GM18861 (cell line): ENCODE measurements at regions not wholly inside any gene's neighbourhood (a gene's known extent, or its start where the extent isn't known, plus 50 kb on each side); places are given as distances from the start of the nearest gene placed in this dataset.

Experiments
- ATAC-seq: cut with Tn5 transposase; IDR thresholded peaks from one replicate; pipeline ENCODE4 v1.9.1; 2021; ENCODE audit not compliant: unreplicated experiment

DNA sequence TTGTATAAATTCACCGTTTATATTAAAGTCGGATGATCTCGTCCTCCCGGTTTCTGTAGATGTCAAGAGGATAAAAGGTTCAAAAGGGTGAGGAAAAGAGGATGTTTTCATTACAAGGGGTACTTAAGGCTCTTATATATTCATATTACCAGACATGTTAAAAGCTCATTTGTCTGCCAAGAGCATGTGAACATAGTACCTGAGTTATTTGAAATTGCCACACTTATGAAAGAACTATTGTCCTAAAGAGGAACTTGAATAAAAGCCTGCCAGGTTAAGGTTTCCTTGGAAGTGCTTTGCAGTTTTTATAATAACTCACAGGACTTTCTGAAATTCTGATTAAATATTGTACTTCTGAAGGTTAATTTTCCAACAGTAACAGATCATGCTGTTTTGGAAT is 1915.1 kb downstream of the MAT2B start:
- no peak for ATAC-seq

DNA sequence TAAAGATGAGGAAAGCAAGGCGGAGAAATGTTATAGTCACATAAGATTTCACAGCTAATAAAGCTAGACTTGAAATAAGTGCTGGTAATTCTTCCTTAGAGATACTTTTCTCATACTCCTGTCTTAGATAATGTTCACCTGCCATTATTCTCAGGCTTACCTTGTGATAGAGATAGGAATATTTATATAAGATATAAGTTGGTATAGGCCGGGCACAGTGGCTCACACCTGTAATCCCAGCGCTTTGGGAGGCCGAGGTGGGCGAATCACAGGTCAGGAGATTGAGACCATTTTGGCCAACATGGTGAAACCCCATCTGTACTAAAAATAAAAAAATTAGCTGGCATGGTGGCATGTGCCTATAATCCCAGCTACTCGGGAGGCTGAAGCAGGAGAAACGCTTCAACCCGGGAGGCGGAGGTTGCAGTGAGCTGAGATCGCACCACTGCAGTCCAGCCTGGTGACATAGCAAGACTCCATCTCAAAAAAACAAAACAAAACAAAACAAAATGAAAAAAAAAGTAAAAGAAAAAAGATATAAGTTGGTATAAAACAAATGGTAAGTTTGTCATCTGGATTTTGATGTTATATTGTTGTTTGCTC is 1918.4 kb downstream of the MAT2B start:
- ATAC-seq = no peak

- no peak for ATAC-seq
These were observed 1920.2 kb downstream of the MAT2B start for GRCh38 chr5:165425594-165425993.

GRCh38 chr5:165448753-165449152 is 1943.3 kb downstream of the MAT2B start:
- no peak for ATAC-seq

DNA sequence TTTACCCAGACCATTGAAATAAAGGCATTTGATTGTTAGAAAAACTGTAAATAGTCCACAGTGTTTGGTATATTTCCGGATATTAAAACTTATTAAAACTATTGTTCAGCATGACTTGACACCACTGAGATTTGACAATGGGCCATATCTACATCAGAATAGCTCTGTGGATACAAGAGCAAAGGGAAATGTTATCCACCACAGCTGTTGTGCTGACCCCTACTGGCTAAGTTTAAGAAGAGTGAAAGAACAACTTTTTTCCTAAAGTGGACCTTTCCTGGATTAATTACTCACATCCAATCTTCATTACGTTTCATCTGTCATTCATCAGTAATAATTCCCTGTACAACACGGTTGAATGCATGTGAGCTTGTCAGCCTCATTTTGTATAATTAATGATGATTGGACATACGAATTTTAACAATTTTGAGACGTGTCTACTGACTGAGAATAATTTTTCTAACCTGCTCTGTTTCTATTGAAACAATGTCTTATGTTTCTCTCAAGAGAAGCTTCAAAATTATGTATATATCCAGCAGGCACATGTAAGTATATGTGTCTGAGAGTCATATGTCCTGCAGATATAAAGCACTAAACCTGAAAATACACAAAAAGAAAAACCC is 1952.6 kb downstream of the MAT2B start:
- ATAC-seq = peak; percentile 50

DNA sequence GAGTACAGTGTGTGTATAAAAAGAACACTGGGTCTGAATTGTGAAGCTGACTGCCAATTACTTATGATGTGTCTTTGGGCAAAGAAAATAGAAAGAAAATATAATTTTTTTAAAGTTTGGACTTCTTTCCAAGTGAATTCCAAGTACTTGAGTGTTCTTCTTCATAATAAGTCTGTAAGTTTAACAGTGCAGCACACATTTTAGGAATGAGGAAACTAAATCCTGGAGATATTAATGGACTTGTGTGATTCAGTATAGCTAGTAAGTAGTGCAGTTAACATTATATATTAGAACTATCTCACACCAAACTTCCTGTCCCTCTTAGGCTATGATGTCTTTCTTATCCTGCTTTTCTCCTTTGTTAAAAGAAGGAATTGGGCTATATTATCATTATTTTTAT is 1953.8 kb downstream of the MAT2B start:
- no peak for ATAC-seq

DNA sequence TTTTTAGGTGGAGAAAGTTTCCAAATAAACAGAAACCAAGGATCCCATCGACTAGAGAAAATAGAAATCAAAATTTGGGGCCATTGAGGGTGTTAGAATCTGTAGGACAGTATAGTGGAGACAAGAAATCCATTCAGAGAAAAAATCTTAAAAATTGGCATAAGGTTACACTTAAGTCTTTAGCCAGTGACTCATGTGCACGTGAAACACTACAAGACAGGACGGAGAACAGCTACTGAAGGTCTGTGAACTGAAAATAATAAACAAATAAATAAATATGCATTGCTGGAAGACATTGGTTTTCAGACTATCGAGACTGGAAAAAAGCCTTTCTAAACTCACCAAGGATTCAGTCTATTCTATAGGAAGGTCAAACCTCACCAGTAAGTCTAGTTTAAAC is 1955.5 kb downstream of the MAT2B start:
- ATAC-seq = no peak

DNA sequence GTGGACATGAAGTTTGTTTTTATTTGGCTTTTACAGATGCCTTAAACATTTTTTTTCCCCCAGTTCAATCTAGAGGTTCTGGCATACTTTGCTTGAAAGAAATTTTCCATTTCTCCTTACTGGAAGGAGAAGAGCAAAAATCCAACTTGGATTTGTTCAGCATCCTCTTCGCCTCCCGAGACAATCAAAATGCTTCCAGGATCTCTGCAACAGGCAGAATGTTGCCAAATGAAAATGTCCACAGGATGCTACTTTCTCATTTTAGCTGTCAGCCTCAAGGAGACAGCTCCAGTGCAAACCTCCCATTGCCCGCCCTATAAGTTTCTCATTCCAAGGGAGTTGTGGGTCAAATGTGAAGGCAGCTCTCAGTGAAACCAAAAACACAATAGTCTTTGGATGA is 1972.1 kb downstream of the MAT2B start:
- no peak for ATAC-seq

DNA sequence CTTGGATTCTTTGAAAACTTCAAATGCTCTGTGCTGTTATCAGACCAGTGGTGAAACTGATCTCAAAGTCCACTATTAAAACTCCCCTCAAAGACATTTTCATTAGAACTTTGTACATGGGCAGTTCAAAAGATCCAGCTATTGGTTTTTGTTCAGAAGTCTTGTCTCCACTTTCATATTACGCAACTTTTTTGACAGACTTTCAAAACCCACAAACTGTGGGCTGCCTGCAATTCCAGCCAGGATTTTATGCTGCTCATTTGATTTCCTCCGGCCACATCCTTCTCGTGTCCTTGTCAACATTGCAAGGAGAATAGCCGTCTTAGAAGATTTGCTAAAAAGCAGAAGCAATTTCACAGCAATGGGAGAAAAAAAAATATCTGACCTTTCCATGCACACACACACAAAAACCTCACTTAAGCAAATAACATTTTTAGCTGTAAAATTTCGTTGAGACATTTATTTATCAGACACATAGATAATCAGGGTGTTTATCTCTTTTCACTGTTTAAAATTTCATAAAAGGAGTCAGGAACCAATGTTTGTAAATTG is 1990.5 kb downstream of the MAT2B start:
- no peak for ATAC-seq

- no peak for ATAC-seq
These were observed 1992.3 kb downstream of the MAT2B start for GRCh38 chr5:165497707-165498106.

DNA sequence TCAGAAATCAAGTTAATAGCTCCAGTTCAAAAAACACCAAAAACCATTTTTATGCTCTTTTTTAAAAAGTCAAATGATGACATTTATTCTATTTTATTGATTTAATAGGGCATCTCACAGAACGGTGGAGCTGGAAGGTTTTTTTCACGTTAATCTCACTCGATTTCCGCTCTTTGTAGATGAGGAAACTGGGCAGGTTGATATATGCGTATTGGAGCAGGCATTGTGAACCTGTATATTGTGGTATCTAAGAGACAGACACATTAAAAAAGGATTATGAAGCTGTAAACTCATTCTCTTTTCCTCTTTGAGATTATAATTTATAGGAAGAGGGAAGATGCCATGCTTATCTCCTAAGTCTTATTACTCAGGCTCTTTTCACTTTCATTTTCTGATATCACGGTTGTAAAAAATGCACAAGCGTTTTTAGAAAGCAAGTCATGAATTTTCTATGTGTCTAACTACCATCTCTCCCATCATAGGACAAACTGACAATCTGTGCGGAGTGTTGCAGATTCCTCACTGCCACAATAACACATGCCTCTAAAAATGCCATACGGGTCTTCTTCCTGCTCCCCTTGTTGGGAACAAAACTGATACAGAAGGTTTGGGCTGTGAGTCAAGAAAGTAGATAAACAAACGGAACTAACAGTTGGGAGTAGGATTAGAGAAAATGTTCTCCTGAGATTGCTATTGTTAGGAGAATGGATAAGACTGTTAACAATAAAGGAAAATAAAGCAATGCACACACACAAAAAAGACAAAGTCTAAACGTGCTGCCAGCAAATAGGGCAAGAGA is 1997.7 kb downstream of the MAT2B start:
- no peak for ATAC-seq

- ATAC-seq = no peak
These were observed 1999.3 kb downstream of the MAT2B start for GRCh38 chr5:165504674-165505073.

DNA sequence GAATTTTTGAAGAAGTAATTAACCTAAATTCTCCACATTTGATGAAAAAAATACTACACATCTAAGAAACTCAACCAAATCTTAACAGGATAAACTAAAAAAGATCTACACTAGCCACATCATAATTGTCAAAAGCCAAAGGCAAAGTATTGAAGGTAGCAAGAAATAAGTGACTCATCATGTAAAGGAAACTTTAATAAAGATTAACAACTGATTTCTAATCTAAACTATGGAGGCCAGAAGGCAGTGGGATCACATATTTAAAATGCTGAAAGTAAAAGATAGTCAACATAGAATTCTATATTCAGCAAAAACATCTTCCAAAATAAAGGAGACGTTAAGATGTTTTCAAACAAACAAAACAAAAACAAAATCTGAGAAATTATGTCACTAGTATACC is 2002.9 kb downstream of the MAT2B start:
- ATAC-seq = no peak

DNA sequence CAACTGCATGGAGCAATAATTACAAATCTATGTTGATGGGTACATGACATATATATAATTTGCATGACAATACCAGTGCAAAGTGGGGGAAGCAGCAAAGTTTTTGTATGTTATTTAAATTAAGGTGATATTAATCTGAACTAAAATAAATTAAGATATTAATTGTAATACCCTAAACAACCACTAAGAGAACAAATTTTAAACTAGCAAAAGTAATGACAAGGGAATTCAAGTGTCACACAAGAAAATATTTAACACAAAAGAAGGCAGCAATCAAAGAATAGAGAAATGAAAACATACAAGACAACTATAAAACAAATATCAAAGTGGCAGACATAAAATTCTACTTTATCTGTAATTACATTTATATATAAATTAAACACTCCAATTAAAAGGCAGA is 2003.4 kb downstream of the MAT2B start:
- ATAC-seq = no peak

DNA sequence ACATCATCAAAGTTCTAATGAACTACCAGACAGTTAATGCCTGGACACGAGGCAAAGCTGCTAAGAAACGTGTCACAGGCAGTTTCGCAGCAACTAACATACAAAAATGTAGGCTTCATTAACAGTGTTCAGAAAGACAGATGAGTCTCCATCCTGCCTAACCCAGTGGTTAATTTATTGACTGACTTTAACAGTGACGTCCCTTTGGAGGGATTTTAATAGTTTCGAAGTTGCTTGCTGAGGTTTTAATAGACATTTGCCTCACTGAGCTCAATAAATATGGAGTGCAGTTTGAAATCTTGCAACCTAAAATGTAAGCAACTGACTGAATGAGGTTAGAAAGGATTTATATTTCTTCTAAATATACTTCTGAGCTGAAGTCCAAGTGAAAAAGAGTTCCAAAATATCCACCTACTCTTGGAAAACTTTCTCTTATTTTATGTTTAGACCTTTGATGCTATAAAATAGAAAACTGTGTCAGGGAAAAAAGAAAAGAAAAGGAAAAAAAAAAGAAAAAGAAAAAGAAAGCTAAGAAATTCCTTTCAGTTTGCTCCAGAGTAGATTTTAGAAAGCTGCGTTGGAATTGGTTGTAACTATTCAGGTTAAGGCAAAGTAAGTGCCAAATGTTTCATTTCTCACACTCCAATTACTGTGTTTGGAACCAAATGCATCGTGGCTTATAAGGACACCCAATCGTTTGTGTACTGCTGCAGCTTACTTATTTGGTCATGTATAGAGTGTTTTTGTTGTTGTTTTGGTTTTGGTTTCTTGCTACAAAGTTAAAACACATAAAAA is 2016.6 kb downstream of the MAT2B start:
- no peak for ATAC-seq

- ATAC-seq = no peak
These were observed 2019.9 kb downstream of the MAT2B start for GRCh38 chr5:165525271-165525670.

- no peak for ATAC-seq
These were observed 2020.9 kb downstream of the MAT2B start for GRCh38 chr5:165526357-165526756.

GRCh38 chr5:165527577-165527976 is 2022.2 kb downstream of the MAT2B start:
- ATAC-seq = no peak

- ATAC-seq = no peak
These were observed 2032.6 kb downstream of the MAT2B start for GRCh38 chr5:165538065-165538464.

GRCh38 chr5:165559645-165560044 is 2054.2 kb downstream of the MAT2B start:
- no peak for ATAC-seq

- no peak for ATAC-seq
These were observed 2055.2 kb downstream of the MAT2B start for GRCh38 chr5:165560648-165561047.
